H1 (cell line): ENCODE measurements at regions not wholly inside any gene's neighbourhood (a gene's known extent, or its start where the extent isn't known, plus 50 kb on each side); places are given as distances from the start of the nearest gene placed in this dataset.

Experiments used
- BCL11A ChIP-seq, 2 experiments: IDR thresholded peaks; one replicate each; pipeline ENCODE4 v1.6.1; 2011; ENCODE audit warnings: low read depth in 2 of 2, low read length in 2 of 2, mild to moderate bottlenecking in 2 of 2
- CHD2 ChIP-seq: IDR thresholded peaks from 2 replicates; pipeline ENCODE4 v1.6.1; 2012; ENCODE audit warnings: low read length, improper control_type of control experiment
- KDM4A ChIP-seq: IDR thresholded peaks from one replicate; pipeline ENCODE4 v1.7.1; 2012; ENCODE audit warnings: low read depth, mild to moderate bottlenecking, moderate library complexity, low read length, inconsistent platforms; ENCODE audit not compliant: severe bottlenecking

- no peak for TF ChIP-seq BCL11A (IDR thresholded peaks at IDR 0.05; ENCODE audit: low read depth in 2 of 2, low read length in 2 of 2)
- no peak for TF ChIP-seq CHD2
- TF ChIP-seq KDM4A = no peak
These were observed 361.8 kb downstream of the KCNRG start (continued) for GRCh38 chr13:50376895-50377575.
